ENCODE measurements at regions not wholly inside any gene's neighbourhood (a gene's known extent, or its start where the extent isn't known, plus 50 kb on each side); places are given as distances from the start of the nearest gene placed in this dataset.
A peak's percentile ranks its signal among the peaks of the same experiment; 100 is the strongest.

DNA sequence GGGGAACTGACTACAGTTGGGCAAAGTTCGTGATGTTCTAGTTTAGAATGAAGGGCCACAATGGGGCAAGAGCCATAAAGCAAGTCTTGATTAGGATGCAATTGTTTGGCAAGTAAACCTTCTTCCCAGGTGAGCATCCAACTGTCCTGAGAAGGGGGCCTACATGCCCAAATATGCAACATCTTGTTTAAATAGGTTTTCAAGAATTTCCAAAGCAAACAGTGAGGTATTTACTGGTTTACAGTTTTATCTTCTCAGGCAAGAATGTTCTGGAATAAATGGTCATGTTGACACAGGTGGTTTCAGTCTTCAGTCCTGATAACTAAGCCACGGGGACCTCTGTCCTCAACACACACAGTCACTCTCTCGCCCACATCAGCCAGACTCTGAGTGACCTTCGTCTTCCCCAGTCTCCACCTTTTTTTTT, 90.3 kb upstream of the FAM174B start:
- Histone ChIP-seq H3K27me3 (no peaks in the 10 kb centered on the region), H3K4me3 (no peak overlapping the region), H3K27ac (no peak overlapping the region), H3K4me1 (no peaks in the 10 kb centered on the region), H3K36me3 (no peaks in the 10 kb centered on the region), H3K9me3 (peaks cover 0 to 7% of the 10 kb centered on the region in 2 donors)
- TF ChIP-seq, protein P1, sequence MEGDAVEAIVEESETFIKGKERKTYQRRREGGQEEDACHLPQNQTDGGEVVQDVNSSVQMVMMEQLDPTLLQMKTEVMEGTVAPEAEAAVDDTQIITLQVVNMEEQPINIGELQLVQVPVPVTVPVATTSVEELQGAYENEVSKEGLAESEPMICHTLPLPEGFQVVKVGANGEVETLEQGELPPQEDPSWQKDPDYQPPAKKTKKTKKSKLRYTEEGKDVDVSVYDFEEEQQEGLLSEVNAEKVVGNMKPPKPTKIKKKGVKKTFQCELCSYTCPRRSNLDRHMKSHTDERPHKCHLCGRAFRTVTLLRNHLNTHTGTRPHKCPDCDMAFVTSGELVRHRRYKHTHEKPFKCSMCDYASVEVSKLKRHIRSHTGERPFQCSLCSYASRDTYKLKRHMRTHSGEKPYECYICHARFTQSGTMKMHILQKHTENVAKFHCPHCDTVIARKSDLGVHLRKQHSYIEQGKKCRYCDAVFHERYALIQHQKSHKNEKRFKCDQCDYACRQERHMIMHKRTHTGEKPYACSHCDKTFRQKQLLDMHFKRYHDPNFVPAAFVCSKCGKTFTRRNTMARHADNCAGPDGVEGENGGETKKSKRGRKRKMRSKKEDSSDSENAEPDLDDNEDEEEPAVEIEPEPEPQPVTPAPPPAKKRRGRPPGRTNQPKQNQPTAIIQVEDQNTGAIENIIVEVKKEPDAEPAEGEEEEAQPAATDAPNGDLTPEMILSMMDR (IDR thresholded peaks at IDR 0.05) = no peak
- ATAC-seq = no peak
- intact Hi-C loops (cut with DNase I) = no loop called here
- DNase-seq = no peak

DNA sequence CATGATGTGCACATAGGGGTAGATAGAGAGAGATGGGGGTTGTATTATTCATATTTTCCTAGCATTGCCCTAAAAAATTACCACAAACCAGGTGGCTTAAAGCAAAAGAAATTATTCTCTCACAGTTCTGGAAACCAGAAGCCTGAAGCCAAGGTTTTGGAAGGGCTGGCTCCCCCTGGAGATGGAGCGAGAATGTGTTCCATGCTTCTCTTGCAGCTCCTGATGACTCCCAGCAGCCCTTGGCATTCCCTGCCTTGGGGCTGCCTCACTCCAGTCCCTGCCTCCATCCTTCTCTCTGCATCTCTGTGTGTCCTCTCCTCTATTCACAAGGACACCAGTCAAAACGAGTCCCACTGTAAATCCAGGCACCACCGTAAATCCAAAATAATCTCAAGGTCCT, 91.5 kb upstream of the FAM174B start:
- TF ChIP-seq, protein P1 (IDR thresholded peaks at IDR 0.05) = no peak
- H3K4me1 ChIP-seq = no peaks in the 10 kb centered on the region
- no peaks in the 10 kb centered on the region for H3K36me3 ChIP-seq
- intact Hi-C loops (cut with DNase I) = no loop called here
- DNase-seq (no peak), ATAC-seq (no peak)
- H3K27me3 ChIP-seq = no peaks in the 10 kb centered on the region
- no peak overlapping the region for H3K27ac ChIP-seq
- H3K9me3 ChIP-seq = peaks cover 0 to 7% of the 10 kb centered on the region in 2 donors
- no peak overlapping the region for H3K4me3 ChIP-seq

DNA sequence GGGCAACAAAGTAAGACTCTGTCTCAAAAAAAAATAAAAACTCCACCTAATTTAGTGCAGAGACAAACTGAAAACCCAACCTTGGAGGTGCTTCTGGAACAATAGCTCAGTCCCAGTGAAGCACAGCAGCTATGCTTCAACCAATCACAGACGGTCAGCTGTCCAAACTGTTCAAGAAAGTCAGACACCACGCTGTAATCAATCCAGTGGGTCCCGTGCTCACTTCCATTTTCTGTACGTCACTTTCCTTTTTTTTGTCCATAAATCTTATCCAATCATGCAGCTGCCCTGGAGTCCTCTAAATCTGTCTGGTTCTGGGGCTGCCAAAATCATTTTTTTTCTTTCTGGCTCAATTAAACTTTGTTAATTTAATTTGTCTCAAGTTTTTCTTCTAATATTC, 93.6 kb upstream of the FAM174B start:
- ATAC-seq (no peak), DNase-seq (no peak)
- H3K36me3 ChIP-seq = no peaks in the 10 kb centered on the region
- no peak overlapping the region for H3K27ac ChIP-seq
- no peak overlapping the region for H3K4me3 ChIP-seq
- TF ChIP-seq, protein P1 (IDR thresholded peaks at IDR 0.05) = no peak
- peaks cover 0 to under 1% of the 10 kb centered on the region in 2 donors for H3K9me3 ChIP-seq
- no peaks in the 10 kb centered on the region for H3K27me3 ChIP-seq
- no peaks in the 10 kb centered on the region for H3K4me1 ChIP-seq
- intact Hi-C loops (cut with DNase I) = no loop called here

DNA sequence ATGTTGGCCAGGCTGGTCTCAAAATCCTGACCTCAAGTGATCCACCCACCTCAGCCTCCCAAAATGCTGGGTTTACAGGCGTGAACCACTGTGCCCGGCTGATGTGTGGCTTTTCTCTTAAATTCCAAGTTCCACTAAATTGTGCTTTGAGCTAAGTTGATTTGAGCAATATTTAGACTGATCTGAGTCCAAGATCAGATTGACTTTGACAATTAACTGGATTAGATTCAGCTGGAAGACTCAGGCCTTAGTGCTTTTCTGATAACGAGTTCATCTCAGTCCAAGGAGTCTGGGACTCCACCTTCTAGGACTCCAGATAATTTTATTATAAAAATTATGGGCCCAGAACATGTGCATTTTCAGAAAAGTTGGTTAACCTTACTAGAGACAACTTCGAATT, 94.4 kb upstream of the FAM174B start:
- Histone ChIP-seq H3K27ac (no peak overlapping the region), H3K9me3 (no peaks in the 10 kb centered on the region), H3K4me1 (no peaks in the 10 kb centered on the region), H3K36me3 (no peaks in the 10 kb centered on the region), H3K27me3 (no peaks in the 10 kb centered on the region), H3K4me3 (no peak overlapping the region)
- intact Hi-C loops (cut with DNase I) = no loop called here
- DNase-seq (no peak), ATAC-seq (no peak)
- TF ChIP-seq, protein P1 (IDR thresholded peaks at IDR 0.05) = no peak

DNA sequence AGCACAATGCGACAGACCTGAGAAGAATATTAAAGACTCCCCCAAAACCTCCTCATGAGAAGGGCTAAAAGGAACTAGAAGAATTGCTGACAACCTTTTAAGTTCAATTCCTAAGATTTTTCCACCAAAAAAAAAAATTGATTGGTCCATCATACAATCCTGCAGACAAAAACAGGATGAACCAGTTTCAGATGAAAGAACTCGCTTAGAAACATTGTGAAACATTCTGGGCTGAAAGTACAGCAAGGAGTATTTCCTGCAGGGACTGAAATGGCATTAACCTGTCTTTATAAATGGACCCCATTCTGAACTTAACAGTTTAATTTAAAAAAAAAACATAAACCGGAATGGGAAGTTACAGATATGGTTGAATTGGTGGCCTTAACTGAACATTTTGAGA, 96.0 kb upstream of the FAM174B start:
- Histone ChIP-seq H3K4me3 (no peak overlapping the region), H3K27me3 (no peaks in the 10 kb centered on the region), H3K27ac (no peak overlapping the region), H3K9me3 (no peaks in the 10 kb centered on the region), H3K36me3 (no peaks in the 10 kb centered on the region), H3K4me1 (no peaks in the 10 kb centered on the region)
- peak in 1 of 4 donors; percentile 63 for DNase-seq
- ATAC-seq = peak; percentile 75
- TF ChIP-seq, protein P1 (IDR thresholded peaks at IDR 0.05) = no peak
- intact Hi-C loops (cut with DNase I) = no loop called here

Measured in left lung (tissue), 4 donors.